Liver (tissue), 8 donors: ENCODE measurements at regions not wholly inside any gene's neighbourhood (a gene's known extent, or its start where the extent isn't known, plus 50 kb on each side); places are given as distances from the start of the nearest gene placed in this dataset.

Experiments
- DNase-seq: peaks from one replicate; pipeline ENCODE4 v3.0.0-alpha.2; 2017; ENCODE audit warnings: low spot score
- H3K27ac ChIP-seq, 2 donors: one replicate each; pipeline ENCODE4 v1.7.0; 2013; ENCODE audit warnings: inconsistent platforms in 2 of 2, low read length in 2 of 2, control low read depth in 1 of 2, low read depth in 1 of 2, mild to moderate bottlenecking in 1 of 2
- H3K27me3 ChIP-seq, 4 donors: one replicate each; pipeline versions ENCODE4 v1.6.1 to v1.7.0; 2013; ENCODE audit warnings: low read length in 3 of 4, inconsistent platforms in 1 of 4, mild to moderate bottlenecking in 1 of 4, moderate library complexity in 1 of 4; ENCODE audit not compliant: control insufficient read depth in 4 of 4, insufficient read depth in 4 of 4
- H3K36me3 ChIP-seq, 4 donors: one replicate each; pipeline versions ENCODE4 v1.6.1 to v1.7.0; 2013; ENCODE audit warnings: low read length in 3 of 4, mild to moderate bottlenecking in 3 of 4, low read depth in 1 of 4, moderate library complexity in 1 of 4; ENCODE audit not compliant: control insufficient read depth in 4 of 4, insufficient read depth in 3 of 4
- H3K4me1 ChIP-seq, 4 donors: one replicate each; pipeline versions ENCODE4 v1.6.1 to v1.7.0; 2013; ENCODE audit warnings: low read length in 3 of 4, mild to moderate bottlenecking in 3 of 4, moderate library complexity in 1 of 4; ENCODE audit not compliant: control insufficient read depth in 4 of 4, insufficient read depth in 4 of 4
- H3K4me3 ChIP-seq, 3 donors: one replicate each; pipeline versions ENCODE4 v1.6.1 to v1.7.0; 2013; ENCODE audit warnings: low read length in 3 of 3, control low read depth in 1 of 3, low read depth in 1 of 3, mild to moderate bottlenecking in 1 of 3
- H3K9ac ChIP-seq, 2 donors: one replicate each; pipeline ENCODE4 v1.7.0; 2013; ENCODE audit warnings: low read length in 2 of 2, mild to moderate bottlenecking in 2 of 2, moderate library complexity in 2 of 2, control low read depth in 1 of 2, low read depth in 1 of 2
- H3K9me3 ChIP-seq, 4 donors: one replicate each; pipeline versions ENCODE4 v1.6.1 to v1.7.0; 2013; ENCODE audit warnings: low read length in 3 of 4; ENCODE audit not compliant: control insufficient read depth in 4 of 4
- FOXA1 ChIP-seq: IDR thresholded peaks from 2 replicates; pipeline ENCODE4 v1.6.1; 2016; ENCODE audit warnings: antibody characterized with exemption
- GABPA ChIP-seq, 2 donors: IDR thresholded peaks in 1 of 2; conservative IDR thresholded peaks in 1 of 2; 2 replicates each; pipeline ENCODE4 v1.6.1; 2016; ENCODE audit warnings: antibody characterized with exemption in 2 of 2, mild to moderate bottlenecking in 1 of 2, moderate library complexity in 1 of 2
- HNF4A ChIP-seq, 2 donors: conservative IDR thresholded peaks; 2 replicates each; pipeline ENCODE4 v1.6.1; 2016; ENCODE audit warnings: antibody characterized with exemption in 2 of 2, mild to moderate bottlenecking in 2 of 2
- RAD21 ChIP-seq, 2 donors: IDR thresholded peaks; 2 replicates each; pipeline ENCODE4 v1.6.1; 2016; ENCODE audit warnings: antibody characterized with exemption in 2 of 2, mild to moderate bottlenecking in 2 of 2
- REST ChIP-seq: IDR thresholded peaks from 2 replicates; pipeline ENCODE4 v1.6.1; 2016; ENCODE audit warnings: antibody characterized with exemption, mild to moderate bottlenecking
- RXRA ChIP-seq, 2 donors: IDR thresholded peaks; 2 replicates each; pipeline ENCODE4 v1.6.1; 2017 to 2018; ENCODE audit warnings: antibody characterized with exemption in 2 of 2, mild to moderate bottlenecking in 1 of 2
- SP1 ChIP-seq: IDR thresholded peaks from 2 replicates; pipeline ENCODE4 v1.6.1; 2018; ENCODE audit warnings: antibody characterized with exemption, mild to moderate bottlenecking
- TAF1 ChIP-seq: conservative IDR thresholded peaks from 2 replicates; pipeline ENCODE4 v1.6.1; 2016; ENCODE audit warnings: antibody characterized with exemption, mild to moderate bottlenecking
- YY1 ChIP-seq: IDR thresholded peaks from 2 replicates; pipeline ENCODE4 v1.6.1; 2016; ENCODE audit warnings: antibody characterized with exemption, mild to moderate bottlenecking
- WGBS: extraction: QIAGEN DNeasy Blood & Tissue Kit; methylation state at CpG from one replicate; pipeline ENCODE4 v1.1.7; 2013; 5-methylcytosine and 5-hydroxymethylcytosine counted together
- TF ChIP-seq, protein P1 (sequence below): fragments of 150-350 bp; IDR thresholded peaks from 2 replicates; pipeline ENCODE4 v1.5.1; 2017; ENCODE audit warnings: improper control_type of control experiment, low read depth, low read length; ENCODE audit not compliant: missing input control
- donor health status: healthy.
- donor health status: healthy.
- donor health status: healthy.
- donor health status: healthy.
- donor health status: healthy.

GRCh38 chr2:20107352-20107751 is 55.9 kb upstream of the LAPTM4A start (continued):
- no peak for TF ChIP-seq REST

DNA sequence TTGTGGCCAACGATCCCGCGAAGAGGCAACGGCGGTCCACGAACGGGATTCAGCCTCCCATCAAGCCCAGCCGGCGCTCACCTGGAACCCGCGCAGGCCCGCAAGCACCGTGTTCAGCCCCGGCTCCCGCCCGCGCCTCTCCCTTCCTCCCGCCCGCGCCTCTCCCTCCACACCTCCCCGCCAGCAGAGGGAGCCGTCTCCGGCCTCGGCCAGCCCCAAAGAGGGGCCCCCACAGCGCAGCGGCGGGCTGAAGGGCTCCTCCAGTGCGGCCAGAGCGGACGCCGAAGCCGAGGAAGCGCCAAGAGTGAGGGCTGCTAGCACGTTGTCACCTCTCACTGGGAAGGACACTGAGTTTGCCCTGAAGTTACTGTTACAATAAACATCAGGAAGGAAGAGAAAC is 55.3 kb upstream of the LAPTM4A start:
- H3K36me3 ChIP-seq = no peaks in the 10 kb centered on the region
- peak overlapping the region; percentile 27 to 35 for H3K27ac ChIP-seq
- peaks cover 5 to 15% (median 13%) of the 10 kb centered on the region in 4 donors for H3K4me1 ChIP-seq
- peak; percentile 65 for DNase-seq
- H3K4me3 ChIP-seq = peak overlapping the region in 2 of 3 donors; percentile 7 to 36
- 44% methylated on average over 34 of the region's 34 CpGs for WGBS
- no peak for TF ChIP-seq GABPA (IDR thresholded peaks at IDR 0.05 in 1 of 2, conservative IDR thresholded peaks at IDR 0.05 in 1 of 2)
- TF ChIP-seq, protein P1, sequence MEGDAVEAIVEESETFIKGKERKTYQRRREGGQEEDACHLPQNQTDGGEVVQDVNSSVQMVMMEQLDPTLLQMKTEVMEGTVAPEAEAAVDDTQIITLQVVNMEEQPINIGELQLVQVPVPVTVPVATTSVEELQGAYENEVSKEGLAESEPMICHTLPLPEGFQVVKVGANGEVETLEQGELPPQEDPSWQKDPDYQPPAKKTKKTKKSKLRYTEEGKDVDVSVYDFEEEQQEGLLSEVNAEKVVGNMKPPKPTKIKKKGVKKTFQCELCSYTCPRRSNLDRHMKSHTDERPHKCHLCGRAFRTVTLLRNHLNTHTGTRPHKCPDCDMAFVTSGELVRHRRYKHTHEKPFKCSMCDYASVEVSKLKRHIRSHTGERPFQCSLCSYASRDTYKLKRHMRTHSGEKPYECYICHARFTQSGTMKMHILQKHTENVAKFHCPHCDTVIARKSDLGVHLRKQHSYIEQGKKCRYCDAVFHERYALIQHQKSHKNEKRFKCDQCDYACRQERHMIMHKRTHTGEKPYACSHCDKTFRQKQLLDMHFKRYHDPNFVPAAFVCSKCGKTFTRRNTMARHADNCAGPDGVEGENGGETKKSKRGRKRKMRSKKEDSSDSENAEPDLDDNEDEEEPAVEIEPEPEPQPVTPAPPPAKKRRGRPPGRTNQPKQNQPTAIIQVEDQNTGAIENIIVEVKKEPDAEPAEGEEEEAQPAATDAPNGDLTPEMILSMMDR = peak; percentile 42
- TF ChIP-seq RAD21 (IDR thresholded peaks at IDR 0.05) = peak; percentile 64 to 87
- no peak for TF ChIP-seq YY1
- H3K27me3 ChIP-seq = no peaks in the 10 kb centered on the region
- no peak overlapping the region for H3K9ac ChIP-seq
- peaks cover 0 to 2% (median under 1%) of the 10 kb centered on the region in 4 donors for H3K9me3 ChIP-seq

GRCh38 chr2:20104900-20105545 is 53.6 kb upstream of the LAPTM4A start:
- peak overlapping the region in 1 of 2 donors; percentile 33 for H3K27ac ChIP-seq
- TF ChIP-seq FOXA1 (no peak), RXRA (IDR thresholded peaks at IDR 0.05) (peak in 1 of 2 donors; percentile 14), YY1 (no peak), HNF4A (conservative IDR thresholded peaks at IDR 0.05) (peak in 1 of 2 donors; percentile 7)
- DNase-seq = no peak
- H3K9me3 ChIP-seq = peaks cover 0 to 4% (median under 1%) of the 10 kb centered on the region in 4 donors
- no peaks in the 10 kb centered on the region for H3K27me3 ChIP-seq
- peaks cover 5 to 15% (median 13%) of the 10 kb centered on the region in 4 donors for H3K4me1 ChIP-seq
- H3K4me3 ChIP-seq = no peak overlapping the region
- no peaks in the 10 kb centered on the region for H3K36me3 ChIP-seq
- 52% methylated on average over 9 of the region's 9 CpGs for WGBS
- H3K9ac ChIP-seq = no peak overlapping the region

GRCh38 chr2:20103530-20103929 is 52.1 kb upstream of the LAPTM4A start:
- TF ChIP-seq SP1 = peak; percentile 20
- peak; percentile 43 to 55 for TF ChIP-seq HNF4A (conservative IDR thresholded peaks at IDR 0.05)
- peak; percentile 90 to 92 for TF ChIP-seq RAD21 (IDR thresholded peaks at IDR 0.05)
- TF ChIP-seq TAF1 = no peak
- TF ChIP-seq, protein P1 = peak; percentile 70
- TF ChIP-seq RXRA (IDR thresholded peaks at IDR 0.05) = peak; percentile 50 to 59
- Histone ChIP-seq H3K27ac (no peak overlapping the region), H3K36me3 (no peaks in the 10 kb centered on the region), H3K27me3 (no peaks in the 10 kb centered on the region), H3K4me1 (peaks cover 2 to 10% (median 9%) of the 10 kb centered on the region in 4 donors), H3K9ac (no peak overlapping the region), H3K9me3 (peaks cover 0 to 4% (median under 1%) of the 10 kb centered on the region in 4 donors), H3K4me3 (no peak overlapping the region)
- 44% methylated on average over 2 of the region's 2 CpGs for WGBS
- DNase-seq = no peak
